NCI-H1092 (cell line): ENCODE measurements at regions not wholly inside any gene's neighbourhood (a gene's known extent, or its start where the extent isn't known, plus 50 kb on each side); places are given as distances from the start of the nearest gene placed in this dataset.
"Not testable (repeated sequence)": the region's sequence is repeated elsewhere in the genome, so short reads cannot be mapped to it uniquely, and the experiment has no call there.

Experiments
- DNase-seq: peaks from one replicate; lab custom pipeline; 2025; lab: John Stamatoyannopoulos, UW

DNA sequence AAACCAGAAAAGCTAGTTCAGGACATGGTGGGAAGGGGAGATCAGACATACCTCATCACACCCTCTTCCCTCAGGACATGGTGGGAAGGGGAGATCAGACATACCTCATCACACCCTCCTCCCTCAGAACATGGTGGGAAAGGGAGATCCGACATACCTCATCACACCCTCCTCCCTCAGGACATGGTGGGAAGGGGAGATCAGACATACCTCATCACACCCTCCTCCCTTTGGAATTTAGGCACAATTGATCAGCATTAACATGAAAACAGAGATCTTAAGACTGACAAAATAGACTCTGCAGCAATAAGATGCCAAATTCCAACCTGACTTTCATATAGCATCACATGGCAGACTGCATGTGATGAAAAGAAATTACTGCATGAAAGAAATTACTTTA is 412.7 kb upstream of the ZNF717 start:
- DNase-seq: no peak

DNA sequence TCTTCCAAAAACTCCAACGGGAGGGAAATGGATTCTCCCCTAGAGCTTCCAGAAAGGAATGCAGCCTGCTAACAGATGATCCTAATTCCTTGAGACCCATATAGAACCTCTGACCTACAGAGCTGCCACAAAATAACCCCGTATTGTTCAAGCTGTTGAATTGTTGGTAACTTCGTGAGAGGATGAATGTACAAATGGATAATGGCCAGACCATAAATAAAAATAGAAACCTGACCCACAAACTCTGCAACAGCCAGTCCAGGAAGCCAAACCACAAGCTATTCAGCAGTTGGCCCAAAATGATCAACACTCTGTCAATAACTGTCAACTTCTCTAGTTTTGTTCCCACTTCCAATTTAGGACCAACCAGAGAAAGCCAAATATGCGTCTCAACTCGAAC is 414.0 kb upstream of the ZNF717 start:
- no peak for DNase-seq

DNA sequence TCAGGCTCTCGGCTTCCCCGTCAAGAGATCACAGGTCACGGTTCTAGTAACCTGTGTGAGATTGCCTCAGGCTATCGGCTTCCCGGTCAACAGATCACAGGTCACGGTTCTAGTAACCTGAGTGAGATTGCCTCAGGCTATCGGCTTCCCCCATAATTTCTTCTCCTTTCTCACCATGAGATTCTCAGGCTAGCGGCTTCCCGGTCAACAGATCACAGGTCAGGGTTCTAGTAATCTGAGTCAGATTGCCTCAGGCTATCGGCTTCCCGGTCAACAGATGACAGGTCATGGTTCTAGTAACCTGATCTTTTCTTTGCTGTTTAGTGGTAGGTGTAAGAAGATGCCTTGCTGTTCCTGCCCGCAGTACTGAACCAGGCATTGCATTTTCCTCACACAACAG is 418.2 kb upstream of the ZNF717 start:
- DNase-seq: no peak

DNA sequence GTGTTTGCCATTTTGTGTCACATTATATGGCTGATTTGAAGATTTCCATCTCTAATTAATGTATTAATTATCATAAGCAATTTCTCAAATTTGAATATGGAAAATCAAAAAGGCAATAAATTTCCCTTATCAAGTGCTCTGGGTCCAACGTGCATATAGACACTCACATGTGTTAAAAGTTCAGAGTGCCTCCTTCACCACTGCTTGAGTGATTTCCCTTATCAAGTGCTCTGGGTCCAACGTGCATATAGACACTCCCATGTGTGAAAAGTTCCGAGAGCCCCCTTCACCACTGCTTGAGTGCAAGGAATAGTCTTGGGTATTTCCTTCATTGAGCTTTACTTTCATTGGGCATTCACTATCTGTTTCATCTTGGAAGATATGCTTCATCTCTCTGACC is 421.0 kb upstream of the ZNF717 start:
- DNase-seq: no peak

DNA sequence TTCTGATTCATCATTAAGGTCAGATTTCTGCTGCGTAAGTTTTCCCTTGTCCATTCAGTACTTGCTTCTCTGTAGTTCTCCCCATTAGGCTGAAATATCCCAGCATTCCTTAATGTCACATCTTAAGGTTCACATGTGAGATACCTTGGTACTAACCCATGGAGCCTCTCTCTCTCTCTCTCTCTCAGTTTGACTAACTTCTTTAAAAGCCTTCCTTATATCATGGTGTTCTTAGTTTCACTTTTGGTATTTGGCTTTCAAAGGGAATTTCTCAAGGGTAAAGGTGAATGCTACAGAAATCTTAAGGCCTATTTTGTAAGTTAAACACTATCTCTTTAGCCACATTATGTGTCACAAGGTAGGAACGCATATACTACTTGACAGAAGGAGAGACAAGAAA is 427.3 kb upstream of the ZNF717 start:
- DNase-seq: no peak

DNA sequence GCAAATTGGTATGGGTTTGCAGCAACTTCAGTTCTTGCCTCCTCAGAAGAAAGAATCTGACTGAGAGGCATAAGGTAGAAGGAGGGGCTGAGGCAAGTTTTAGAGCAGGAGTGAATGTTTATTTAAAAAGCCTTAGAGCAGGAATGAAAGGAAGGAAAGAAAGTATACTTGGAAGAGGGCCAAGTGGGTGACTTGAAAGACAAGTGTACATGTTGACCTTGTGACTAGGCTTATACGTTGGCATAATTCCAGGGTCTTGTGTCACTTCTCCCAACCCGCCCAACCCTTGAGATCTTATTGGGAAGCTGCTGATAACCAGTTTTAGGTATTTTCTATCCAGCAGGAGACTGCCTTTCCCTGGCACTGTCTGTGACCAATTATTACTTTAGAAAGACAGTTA is 436.9 kb upstream of the ZNF717 start:
- DNase-seq: no peak

DNA sequence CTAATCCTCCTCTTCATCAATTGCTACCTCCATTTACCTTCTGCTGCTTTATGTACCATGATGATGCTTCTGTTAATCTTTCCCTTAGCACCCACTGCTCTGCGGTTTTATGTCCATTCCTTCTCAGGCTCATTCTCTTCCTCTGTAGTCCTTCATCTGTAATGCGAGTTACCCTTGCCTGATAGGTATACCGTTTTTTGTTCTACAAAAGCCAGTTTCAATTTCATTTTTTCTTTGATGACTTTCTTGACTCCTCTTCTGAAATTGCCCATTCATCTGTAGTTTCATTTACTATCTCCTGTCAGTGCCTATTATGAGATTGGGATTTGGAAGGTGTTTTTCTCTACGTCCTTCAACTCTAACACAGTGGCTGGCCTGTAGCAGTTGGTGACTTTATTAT is 445.9 kb upstream of the ZNF717 start:
- DNase-seq: no peak

DNA sequence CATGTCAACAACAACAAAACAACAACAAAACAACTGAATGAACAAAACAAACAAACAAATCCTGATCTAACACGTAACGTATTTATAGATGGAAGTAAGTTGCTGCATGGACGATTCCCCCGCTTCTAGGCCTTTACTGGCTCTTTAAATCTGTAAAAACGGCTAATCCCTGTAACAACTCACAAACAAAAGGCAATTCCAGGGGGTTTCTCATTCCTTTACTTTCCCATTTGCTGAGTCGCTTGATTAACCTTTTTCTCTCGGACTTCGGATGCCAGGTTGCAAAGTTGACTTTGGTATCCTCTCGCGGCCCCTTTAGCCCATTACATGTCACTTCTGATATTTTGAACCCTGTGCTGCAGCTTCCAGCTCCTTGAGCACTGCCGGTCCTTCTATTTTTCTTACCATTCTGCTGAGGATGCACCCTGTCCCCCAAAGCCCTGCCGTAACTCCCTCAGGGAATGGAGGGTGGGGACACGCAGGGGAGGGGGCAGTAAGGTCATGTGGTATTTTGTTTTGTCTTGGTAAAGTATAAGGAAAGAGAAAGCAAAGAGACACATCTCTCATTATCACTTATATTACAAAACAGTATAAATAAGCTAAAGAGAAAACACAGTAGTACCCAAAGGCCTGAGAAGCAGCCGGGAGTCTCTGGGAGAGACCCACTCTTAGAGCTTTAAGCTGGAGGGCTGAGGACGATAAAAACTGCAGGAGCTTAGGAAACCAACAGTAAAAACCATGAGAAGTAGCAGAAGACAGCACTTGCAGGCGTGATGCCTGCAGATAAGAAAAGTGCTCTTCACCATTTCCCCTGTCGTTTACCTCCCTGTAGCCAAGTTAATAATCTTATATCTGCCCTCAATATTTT is 457.8 kb upstream of the ZNF717 start:
- DNase-seq: no peak

DNA sequence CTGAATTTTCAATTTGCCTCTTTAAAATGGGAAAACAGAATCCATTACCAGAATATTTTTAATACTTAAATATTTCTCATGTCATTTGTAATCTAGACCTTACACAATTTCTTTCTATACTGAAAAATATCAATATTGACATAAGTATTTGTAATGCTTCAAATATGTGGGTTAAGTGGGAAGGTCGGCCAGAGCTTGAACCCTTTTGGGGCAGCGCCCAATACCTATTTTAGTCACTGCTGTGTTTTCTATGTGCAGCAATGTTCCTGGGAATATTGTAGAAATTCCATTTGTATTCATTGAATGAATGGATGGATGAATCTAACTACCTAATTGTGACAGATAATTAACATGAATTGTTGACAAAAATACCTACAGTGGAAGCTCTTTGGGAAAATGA is 459.7 kb upstream of the ZNF717 start:
- no peak for DNase-seq

DNA sequence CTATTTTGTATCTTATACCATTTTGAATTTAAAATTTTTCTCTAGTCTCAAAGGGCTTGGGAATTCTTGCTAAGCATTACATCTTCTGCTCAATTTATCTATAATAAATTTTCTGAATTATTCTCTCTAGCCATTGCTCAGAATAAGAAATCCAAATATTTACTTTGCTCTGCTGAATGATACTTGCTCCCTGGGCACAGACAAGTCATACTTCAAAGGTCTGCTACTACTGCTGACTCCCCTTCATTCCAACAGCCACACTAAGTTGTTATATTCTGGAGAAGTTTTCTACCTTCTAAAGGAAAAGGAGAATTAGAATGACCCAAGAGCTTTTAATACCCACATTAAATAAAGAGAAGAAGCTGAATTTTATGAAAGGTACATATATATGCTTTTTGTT is 460.3 kb upstream of the ZNF717 start:
- no peak for DNase-seq

DNA sequence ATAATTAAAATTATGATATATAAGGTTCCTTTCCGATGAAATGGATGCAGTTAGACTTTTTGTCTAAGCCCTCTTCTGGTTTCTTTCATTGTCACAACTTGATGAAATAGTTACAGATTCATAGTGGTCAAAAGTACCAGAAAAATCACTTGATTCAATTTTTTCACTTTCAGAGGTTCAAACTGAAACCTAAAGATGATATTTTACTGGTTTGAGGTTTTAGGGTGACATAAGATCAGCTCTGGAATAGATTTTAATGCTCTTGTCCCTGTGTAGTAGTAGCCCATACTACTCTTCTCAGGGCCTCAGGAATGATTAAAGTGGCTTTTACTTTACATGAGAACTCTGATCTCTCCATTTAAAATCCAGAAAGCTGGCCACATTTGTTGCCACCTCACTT is 479.1 kb upstream of the ZNF717 start:
- no peak for DNase-seq

DNA sequence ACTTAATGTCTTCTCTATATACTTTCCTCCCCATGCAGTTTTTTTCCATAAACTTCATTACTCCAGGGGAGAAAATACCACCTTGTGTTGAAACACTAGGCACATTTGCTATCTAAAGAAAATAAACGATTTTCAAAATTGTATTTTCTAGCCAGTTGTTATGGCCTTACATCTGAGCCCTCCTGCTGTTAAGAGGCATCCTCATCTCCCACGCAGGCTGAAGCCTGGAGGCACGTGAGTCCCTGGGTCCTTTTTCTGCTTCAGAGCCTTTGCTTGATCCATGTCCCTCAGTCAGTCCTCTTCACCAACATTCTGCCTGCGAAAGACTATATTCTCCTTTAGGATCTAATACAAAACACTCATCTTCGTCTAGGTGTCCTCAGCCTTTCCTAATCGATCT is 479.6 kb upstream of the ZNF717 start:
- no peak for DNase-seq

DNA sequence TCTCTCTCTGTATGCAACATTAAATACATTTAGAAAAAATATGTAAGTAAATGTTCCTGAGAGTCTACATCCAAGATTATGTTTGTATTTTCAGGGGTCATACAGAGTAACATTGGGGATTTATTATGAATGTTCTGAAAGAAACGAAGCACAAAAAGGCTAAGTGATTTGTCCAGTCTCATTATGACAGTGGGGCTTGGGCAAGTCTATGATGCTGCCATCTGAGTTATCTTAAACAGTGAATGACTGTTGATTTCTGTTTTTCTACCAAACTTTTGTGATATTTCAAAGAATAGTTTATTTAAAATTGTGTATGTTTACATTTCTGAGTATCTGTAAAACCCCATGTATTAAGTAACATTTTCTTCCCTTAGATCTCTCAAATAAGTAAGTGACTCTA is 481.2 kb upstream of the ZNF717 start:
- no peak for DNase-seq

DNA sequence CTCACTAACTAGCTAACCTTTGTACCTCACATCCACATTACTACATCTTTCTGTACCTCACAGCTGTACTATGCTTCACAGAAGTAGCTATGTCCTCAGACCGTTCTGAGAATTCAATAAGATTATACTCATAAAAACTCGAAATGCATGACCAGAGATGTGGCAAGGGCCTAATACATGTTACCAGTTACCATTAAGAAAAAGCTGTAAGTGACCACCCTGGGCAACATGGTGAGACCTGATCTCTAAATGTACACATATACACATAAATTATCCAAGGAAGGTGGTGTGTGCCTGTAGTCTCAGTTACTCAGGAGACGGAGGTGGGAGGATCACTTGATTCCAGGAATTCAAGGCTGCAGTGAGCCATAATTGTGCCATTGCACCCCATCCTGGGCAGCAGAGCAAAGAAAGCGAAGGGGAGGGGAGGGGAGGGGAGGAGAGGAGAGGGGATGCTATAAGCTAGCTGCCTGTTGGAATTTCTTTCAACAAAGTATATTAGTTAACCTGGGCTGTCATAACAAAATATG is 482.6 kb upstream of the ZNF717 start:
- DNase-seq: no peak

DNA sequence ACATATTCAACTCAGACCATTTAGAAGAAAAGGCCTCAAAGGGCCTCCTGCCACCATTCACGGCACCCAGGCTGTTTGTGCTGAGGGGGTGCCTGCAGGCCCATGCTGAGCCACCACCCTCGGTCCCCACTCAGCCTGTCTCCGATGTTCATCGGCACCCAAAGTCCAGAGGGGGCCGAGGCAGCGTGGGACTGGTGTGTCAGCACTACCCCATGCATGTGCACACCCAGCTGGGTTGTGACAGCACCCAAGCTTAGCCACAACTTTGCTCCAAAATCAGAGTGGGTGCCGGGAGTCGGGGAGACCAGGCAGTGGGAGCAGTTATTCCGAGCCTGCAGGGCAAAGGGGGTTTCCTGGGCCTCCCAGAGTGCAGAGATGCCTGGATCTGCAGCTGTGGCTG is 508.5 kb upstream of the ZNF717 start:
- DNase-seq: no peak

DNA sequence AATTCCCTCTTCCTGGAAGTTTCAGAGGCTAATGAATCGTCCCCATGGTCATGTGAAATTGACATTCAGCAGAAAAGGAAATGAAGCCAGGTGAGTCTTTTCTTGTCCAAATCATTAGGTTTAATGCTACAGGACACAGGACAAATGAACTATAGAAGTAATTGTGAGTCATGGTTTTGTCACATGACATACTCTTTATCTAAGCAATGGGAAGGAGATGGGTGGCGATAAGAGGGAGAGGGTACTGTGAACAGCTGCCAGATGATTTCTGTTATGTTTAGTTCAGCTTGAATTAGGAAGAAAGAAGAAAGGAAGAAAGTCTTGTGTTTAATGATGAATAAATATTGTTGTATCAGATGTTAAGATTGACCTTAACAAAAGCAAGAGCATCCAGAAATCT is 515.4 kb upstream of the ZNF717 start:
- DNase-seq: no peak

DNA sequence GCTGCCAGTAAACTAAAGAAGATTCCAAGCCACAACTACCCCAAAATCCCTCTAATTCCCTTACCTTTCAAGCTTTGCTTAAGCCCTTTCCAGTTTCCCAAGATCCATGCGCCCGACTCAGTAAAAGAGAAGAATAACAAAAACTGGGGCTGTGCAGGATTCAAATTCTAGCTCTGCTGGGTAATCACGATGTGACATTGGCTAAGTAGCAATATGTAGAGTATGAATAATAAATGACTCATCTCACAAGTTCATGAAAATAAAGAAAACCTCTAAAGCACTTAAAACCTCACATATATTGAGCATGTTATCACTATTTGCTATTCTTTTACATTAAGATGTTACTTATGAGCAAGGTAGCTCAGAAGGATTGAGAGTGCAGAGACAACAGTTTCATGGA is 522.2 kb upstream of the ZNF717 start:
- DNase-seq: no peak

DNA sequence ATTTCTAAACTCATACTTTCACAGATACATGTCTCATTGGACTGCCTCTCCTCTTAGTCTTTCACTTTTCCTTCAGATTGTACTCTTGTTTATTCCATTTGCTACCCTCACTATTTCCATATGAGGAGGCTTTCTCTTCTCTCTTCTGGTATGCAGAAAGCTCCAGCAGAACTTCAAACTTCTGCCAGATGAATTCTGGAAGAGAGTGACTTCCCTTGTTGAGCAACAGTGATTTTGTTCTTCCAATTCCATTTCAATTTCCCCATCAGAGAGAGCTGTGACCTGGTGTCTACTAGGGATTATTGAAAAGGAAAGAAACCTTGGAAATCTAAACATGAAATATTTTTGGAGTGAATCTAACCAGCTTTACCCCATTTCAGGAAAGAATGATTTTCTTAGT is 523.2 kb upstream of the ZNF717 start:
- no peak for DNase-seq

DNA sequence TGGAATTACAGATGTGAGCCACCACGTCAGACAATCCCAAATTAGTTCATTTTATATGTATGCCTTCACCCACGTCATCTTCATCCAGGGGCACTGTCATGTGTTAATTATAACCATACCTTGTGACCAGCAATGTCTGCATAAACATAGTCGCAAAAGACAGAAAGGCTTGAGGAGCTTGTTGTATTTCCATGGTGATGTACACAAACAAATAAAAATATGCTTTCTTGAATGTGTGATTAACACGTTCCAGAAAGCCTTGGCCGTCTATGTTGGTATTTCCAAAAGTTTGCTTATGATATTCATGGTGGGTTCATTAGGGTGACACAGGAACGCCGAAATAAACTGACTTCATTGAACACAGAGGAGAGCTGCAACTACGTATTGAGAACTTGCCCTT is 524.7 kb upstream of the ZNF717 start:
- no peak for DNase-seq

DNA sequence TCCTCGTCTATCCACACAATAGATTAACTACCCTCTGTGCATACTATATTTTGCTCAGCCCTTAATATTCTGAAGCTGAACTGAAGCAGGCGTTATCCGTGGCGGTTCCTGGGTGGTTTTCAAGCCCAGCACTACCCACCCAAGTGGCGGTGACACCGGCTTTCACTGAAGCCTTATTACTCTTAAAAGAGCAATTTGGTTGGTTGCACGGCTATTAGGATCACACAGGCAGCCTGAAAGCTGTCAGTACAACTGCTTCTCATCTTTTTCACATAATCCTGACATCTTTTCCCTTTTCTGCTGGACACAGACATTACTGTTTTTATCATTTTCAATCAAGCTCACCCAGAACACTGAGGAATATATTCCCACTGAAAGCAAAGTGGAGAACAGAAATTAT is 525.3 kb upstream of the ZNF717 start:
- no peak for DNase-seq

DNA sequence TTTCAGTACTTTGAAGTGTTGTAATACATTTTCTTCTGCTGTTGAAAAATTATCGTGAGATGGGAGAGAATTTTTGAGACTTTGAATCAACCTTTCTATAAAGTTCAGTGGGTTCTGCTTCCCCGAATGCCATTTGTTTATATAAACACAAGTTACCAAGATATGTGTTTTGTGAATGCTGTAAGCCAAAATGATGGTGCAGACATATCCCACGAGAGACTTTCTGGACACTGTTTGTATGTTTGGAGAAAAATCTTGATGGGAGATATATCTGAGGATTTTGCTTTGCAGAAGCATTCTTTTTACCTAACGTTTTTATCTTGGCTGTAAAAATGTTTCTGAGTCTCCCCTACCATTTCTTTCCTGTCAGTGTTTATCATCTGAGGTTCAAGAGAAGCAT is 526.6 kb upstream of the ZNF717 start:
- no peak for DNase-seq

DNA sequence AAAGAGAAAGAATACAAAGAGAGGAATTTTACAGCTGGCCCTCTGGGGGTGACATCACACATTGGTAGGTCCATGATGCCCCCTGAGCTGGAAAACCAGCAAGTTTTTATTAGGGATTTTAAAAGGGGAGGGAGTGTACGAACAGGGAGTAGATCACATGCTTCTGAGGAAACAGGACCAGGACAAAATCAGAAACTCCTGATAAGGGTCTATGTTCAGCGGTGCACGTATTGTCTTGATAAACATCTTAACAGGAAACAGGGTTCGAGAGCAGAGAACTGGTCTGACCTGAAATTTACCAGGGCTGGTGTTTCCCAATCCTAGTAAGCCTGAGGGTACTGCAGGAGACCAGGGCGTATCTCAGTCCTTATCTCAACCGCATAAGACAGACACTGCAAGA is 530.6 kb upstream of the ZNF717 start:
- DNase-seq: not testable (repeated sequence)

DNA sequence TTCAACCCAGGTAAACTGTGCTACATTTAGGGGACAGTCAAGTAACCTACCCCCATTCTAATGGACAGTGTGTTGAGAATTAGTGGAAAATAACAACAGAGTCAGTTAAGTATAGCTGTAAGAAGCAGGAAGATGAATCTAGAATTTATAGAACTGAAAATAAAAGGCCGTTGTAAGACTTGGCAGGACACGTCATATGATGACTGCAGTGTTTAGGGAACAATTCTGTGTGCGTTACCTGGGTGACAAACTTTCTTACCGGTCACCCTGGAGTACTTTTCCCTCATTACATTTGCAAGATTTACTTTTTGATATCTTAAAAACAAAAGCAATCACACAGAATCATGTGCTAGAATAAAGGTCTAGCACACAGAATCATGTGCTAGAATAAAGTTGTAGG is 536.3 kb upstream of the ZNF717 start:
- no peak for DNase-seq

DNA sequence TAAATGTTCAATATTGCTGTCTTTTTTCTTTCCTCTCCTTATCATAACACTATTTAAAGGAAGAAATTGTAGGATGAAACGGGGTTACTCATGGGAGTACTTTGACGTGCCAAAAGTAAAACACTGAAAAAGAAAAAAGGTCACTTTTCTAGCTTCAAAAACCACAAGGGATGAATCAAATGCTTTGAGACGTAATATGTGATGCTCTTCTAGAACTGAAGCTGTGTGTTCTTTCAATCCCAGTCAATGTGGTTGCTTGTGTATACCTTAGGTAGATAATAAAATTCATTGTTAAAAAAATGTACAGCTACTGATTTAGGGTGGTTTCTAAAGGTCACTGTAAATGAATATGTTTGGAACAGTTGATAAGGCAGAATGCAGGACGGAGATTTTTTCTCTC is 538.8 kb upstream of the ZNF717 start:
- DNase-seq: no peak
